ENCODE measurements at regions not wholly inside any gene's neighbourhood (a gene's known extent, or its start where the extent isn't known, plus 50 kb on each side); places are given as distances from the start of the nearest gene placed in this dataset.

DNA sequence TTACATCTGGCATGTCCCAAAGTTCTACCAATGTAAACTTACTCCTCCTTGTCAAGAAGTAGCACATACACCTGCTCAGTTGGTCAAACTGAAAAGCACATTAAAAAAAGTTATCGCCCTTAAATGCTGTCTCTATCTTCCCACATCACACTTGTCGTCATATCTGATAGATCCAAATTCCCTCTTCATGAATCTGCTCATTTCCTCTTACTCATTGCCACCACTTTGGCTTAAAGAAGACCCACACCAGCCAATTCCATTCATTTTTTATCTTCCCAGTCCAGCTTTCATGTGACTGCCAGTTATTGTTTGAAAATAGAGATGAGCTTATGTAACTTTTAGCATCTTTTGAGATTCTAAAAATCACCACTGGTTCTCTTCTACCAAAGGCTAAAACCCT, 305.9 kb upstream of the MTNR1B start:
- no peaks in the 10 kb centered on the region for H3K9me3 ChIP-seq
- WGBS, 4 donors: 76 to 85% (median 78%) methylated on average over 2 of the region's 2 CpGs
- H3K4me1 ChIP-seq: no peaks in the 10 kb centered on the region
- H3K27me3 ChIP-seq: no peaks in the 10 kb centered on the region
- DNase-seq (no peak), ATAC-seq (no peak)
- TF ChIP-seq, protein P1, sequence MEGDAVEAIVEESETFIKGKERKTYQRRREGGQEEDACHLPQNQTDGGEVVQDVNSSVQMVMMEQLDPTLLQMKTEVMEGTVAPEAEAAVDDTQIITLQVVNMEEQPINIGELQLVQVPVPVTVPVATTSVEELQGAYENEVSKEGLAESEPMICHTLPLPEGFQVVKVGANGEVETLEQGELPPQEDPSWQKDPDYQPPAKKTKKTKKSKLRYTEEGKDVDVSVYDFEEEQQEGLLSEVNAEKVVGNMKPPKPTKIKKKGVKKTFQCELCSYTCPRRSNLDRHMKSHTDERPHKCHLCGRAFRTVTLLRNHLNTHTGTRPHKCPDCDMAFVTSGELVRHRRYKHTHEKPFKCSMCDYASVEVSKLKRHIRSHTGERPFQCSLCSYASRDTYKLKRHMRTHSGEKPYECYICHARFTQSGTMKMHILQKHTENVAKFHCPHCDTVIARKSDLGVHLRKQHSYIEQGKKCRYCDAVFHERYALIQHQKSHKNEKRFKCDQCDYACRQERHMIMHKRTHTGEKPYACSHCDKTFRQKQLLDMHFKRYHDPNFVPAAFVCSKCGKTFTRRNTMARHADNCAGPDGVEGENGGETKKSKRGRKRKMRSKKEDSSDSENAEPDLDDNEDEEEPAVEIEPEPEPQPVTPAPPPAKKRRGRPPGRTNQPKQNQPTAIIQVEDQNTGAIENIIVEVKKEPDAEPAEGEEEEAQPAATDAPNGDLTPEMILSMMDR (IDR thresholded peaks at IDR 0.05): no peak
- TF ChIP-seq POLR2A (IDR thresholded peaks at IDR 0.05): no peak
- H3K27ac ChIP-seq: no peak overlapping the region
- intact Hi-C loops (cut with DNase I): no loop called here
- H3K36me3 ChIP-seq: no peaks in the 10 kb centered on the region
- no peak overlapping the region for H3K4me3 ChIP-seq

DNA sequence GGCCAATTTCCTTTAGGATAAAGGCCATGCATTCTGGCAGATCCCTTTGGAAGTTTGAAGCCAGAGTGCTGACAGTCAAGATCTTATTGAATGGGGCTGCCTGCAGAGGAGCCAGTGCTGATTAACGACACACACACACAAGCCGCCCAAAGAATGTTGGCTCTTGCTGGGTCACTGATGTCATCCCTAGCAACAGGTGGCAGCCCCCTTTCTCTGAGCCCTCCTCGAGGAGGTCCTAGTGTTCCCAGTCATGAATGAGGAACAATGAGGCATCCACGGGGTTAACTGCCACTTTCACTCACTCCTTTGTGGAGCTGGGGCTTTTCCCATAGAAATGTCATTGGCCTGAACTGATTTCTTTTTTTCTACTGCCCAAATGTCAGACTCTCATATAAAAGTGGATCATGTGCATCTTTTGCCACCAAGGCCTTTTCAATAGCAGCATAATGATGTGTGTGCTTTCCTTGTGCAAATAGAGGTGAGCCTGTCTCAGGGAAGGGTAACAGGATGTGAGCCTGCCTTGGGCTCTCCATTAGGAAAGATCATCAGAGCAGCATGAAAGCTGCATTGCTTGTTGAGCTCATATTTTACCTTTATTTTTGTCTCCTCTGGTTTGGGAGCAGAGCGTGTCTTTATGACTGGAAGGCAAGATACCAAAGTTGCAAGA, 301.8 kb upstream of the MTNR1B start:
- 53 to 70% (median 58%) methylated on average over 4 to 5 of the region's 5 CpGs for WGBS, 4 donors

DNA sequence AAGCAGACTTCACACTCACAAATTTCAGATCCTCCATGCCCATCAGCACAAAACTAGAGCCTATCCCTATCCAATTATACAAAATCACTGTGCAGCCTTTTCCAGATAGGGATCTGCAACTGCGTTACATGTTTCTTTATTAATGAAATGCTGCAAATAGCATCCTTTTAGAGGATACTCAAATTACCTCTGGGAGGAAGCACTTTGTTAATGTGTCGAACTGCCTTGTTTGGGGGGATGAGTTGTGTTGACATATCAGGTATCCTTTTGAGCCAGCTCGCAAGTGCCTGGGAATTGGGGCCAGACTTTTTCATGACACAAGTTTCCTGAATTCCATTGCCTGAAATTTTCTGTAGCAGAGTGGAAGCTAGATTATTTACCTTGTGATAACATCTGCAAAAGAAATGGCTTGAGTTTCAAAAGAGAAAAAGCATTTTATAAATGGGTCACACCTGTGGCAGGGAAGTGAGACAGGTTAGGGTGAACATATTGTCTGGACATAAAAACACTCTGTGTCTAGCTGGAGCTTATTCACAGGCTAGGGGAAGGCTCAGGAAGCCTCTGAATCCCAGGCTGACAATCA, 299.1 kb upstream of the MTNR1B start:
- Histone ChIP-seq H3K27me3 (no peaks in the 10 kb centered on the region), H3K4me1 (peaks cover 0 to 2% (median 0%) of the 10 kb centered on the region in 12 donors), H3K4me3 (no peak overlapping the region), H3K9me3 (no peaks in the 10 kb centered on the region), H3K27ac (no peak overlapping the region), H3K36me3 (no peaks in the 10 kb centered on the region)
- intact Hi-C loops (cut with DNase I): no loop called here
- whole genome bisulfite sequencing, 4 donors: 58 to 70% (median 62%) methylated on average over 3 of the region's 3 CpGs
- no peak for ATAC-seq
- no peak for TF ChIP-seq POLR2A (IDR thresholded peaks at IDR 0.05)
- TF ChIP-seq, protein P1 (IDR thresholded peaks at IDR 0.05): no peak
- DNase-seq: no peak

More for the DNA sequence above, 301.8 kb upstream of the MTNR1B start:
- H3K9me3 ChIP-seq: no peaks in the 10 kb centered on the region
- DNase-seq: no peak
- intact Hi-C loops (cut with DNase I): no loop called here
- no peaks in the 10 kb centered on the region for H3K36me3 ChIP-seq
- H3K4me3 ChIP-seq: no peak overlapping the region
- TF ChIP-seq POLR2A (IDR thresholded peaks at IDR 0.05): no peak
- TF ChIP-seq, protein P1 (IDR thresholded peaks at IDR 0.05): no peak
- H3K27me3 ChIP-seq: no peaks in the 10 kb centered on the region
- ATAC-seq: no peak
- no peak overlapping the region for H3K27ac ChIP-seq
- H3K4me1 ChIP-seq: no peaks in the 10 kb centered on the region

DNA sequence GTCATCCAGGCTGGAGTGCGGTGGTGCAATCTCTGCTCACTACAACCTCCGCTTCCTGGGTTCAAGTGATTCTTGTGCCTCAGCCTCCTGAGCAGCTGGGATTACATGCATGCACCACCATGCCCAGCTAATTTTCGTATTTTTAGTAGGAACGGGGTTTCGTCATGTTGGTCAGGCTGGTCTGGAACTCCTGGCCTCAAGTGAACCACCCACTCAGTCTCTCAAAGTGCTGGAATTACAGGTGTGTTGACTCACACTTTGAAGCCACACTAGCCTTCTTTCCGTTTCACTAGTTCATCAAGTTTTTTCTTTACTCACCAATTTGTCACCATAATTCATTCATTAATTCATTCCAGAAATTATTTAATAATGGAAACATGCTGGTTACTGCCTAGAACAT, 298.4 kb upstream of the MTNR1B start:
- intact Hi-C loops (cut with DNase I): no loop called here
- no peaks in the 10 kb centered on the region for H3K36me3 ChIP-seq
- DNase-seq (no peak), ATAC-seq (no peak)
- peaks cover 0 to 7% (median 0%) of the 10 kb centered on the region in 12 donors for H3K4me1 ChIP-seq
- no peaks in the 10 kb centered on the region for H3K27me3 ChIP-seq
- no peak overlapping the region for H3K27ac ChIP-seq
- TF ChIP-seq POLR2A (IDR thresholded peaks at IDR 0.05): no peak
- TF ChIP-seq, protein P1 (IDR thresholded peaks at IDR 0.05): no peak
- no peak overlapping the region for H3K4me3 ChIP-seq
- H3K9me3 ChIP-seq: no peaks in the 10 kb centered on the region
- WGBS, 4 donors: 92 to 96% (median 94%) methylated on average over 6 of the region's 6 CpGs

All from heart left ventricle (tissue), 16 donors.